SU-DHL-6 (cell line): ENCODE measurements at regions not wholly inside any gene's neighbourhood (a gene's known extent, or its start where the extent isn't known, plus 50 kb on each side); places are given as distances from the start of the nearest gene placed in this dataset.

Source experiments
- H2AFZ ChIP-seq: fragments of 200-600 bp; sonication (generic); 2 replicates; pipeline ENCODE4 v1.6.1; 2014; ENCODE audit warnings: low read depth, mild to moderate bottlenecking, moderate library complexity, mixed read lengths, antibody characterized with exemption, low read length; ENCODE audit not compliant: severe bottlenecking
- H3F3A ChIP-seq: fragments of 200-600 bp; shearing (Covaris generic); 2 replicates; pipeline ENCODE4 v1.6.0; 2016; ENCODE audit warnings: antibody characterized with exemption, mild to moderate bottlenecking; ENCODE audit not compliant: insufficient read depth
- H3K27ac ChIP-seq: fragments of 200-600 bp; sonication (generic); 2 replicates; pipeline ENCODE4 v1.5.1; 2016; ENCODE audit warnings: low read depth, mild to moderate bottlenecking, low read length, moderate library complexity, mixed read lengths
- H3K27me3 ChIP-seq: fragments of 200-600 bp; sonication (generic), shearing (Covaris generic); 2 replicates; pipeline ENCODE4 v1.6.0; 2014; ENCODE audit warnings: mild to moderate bottlenecking, low read length
- H3K36me3 ChIP-seq: fragments of 200-600 bp; sonication (generic); 2 replicates; pipeline ENCODE4 v1.6.1; 2014; ENCODE audit warnings: mild to moderate bottlenecking, low read length, mixed read lengths
- H3K4me2 ChIP-seq: fragments of 300-600, 200-600 bp; shearing (Covaris generic), sonication (generic); 2 replicates; pipeline ENCODE4 v1.6.0; 2014; ENCODE audit warnings: low read length, low read depth, mild to moderate bottlenecking; ENCODE audit not compliant: poor library complexity, severe bottlenecking
- H3K4me3 ChIP-seq: fragments of 200-600 bp; sonication (generic); 2 replicates; pipeline ENCODE4 v1.5.1; 2014; ENCODE audit warnings: antibody characterized with exemption, low read length, mild to moderate bottlenecking, mixed read lengths; ENCODE audit not compliant: insufficient read depth, poor library complexity, severe bottlenecking
- H3K79me2 ChIP-seq: fragments of 200-600 bp; sonication (generic); 2 replicates; pipeline ENCODE4 v1.6.1; 2014; ENCODE audit warnings: mild to moderate bottlenecking, low read length, moderate library complexity; ENCODE audit not compliant: insufficient read depth
- H3K9ac ChIP-seq: fragments of 200-600 bp; sonication (generic); 2 replicates; pipeline ENCODE4 v1.7.0; 2014; ENCODE audit warnings: mild to moderate bottlenecking, low read length
- H3K9me2 ChIP-seq: fragments of 200-600 bp; sonication (generic); replicated peaks from 2 replicates; pipeline ENCODE4 v1.6.1; 2014; ENCODE audit warnings: low read length; ENCODE audit not compliant: insufficient read depth
- H3K9me3 ChIP-seq: fragments of 200-600 bp; sonication (generic); 2 replicates; pipeline ENCODE4 v1.6.1; 2014; ENCODE audit warnings: low read length, mixed read lengths; ENCODE audit not compliant: insufficient read depth
- H4K20me1 ChIP-seq: fragments of 200-600 bp; sonication (generic); 2 replicates; pipeline ENCODE4 v1.6.1; 2014; ENCODE audit warnings: low read depth, mild to moderate bottlenecking, antibody characterized with exemption, low read length, moderate library complexity, mixed read lengths
- EZH2phosphoT487 ChIP-seq: fragments of 200-600 bp; sonication (generic), shearing (Covaris generic); conservative IDR thresholded peaks from 2 replicates; pipeline ENCODE4 v1.6.1; 2018; ENCODE audit warnings: mild to moderate bottlenecking, antibody characterized with exemption, low read length, moderate library complexity, mixed read lengths
- TF ChIP-seq, protein P1 (sequence below): fragments of 200-600 bp; sonication (generic); IDR thresholded peaks from one replicate; pipeline ENCODE4 v1.5.1; 2017; ENCODE audit warnings: antibody characterized with exemption, mild to moderate bottlenecking, low read length, moderate library complexity; ENCODE audit not compliant: insufficient read depth, poor library complexity, severe bottlenecking

DNA sequence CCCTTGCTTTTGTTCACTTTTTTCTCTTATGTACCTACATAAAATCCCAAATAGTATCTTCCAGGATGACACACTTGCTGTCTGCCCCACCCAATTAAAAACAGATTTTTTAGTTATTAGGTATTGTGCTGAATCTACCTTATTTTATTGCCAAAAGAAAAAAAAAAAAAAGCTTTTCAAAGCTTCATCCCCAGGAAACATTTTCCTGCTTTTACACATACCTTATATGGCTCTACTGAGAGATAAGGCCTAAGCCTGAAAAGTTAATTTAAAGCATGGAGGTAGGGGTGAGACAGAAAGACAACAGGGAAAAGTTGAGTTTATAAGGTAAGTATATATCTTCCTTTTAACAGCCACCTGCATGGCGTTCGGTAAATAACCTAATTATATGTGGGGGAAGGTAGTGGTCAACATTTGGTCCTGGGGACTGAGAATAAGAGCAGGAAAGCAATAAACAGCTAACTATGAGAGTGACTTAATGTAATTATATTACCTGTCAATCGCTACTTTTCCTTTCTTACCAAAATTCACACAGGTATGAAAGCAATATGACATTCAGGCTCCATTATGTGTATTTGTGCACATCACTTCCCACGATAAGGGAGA is 54.6 kb upstream of the BOLA1 start:
- H3K27ac ChIP-seq: peak overlapping the region; percentile 96
- no peaks in the 10 kb centered on the region for H3K36me3 ChIP-seq
- H3K9ac ChIP-seq: peak overlapping the region; percentile 86
- H3K9me2 ChIP-seq: no peaks in the 10 kb centered on the region
- H3K4me3 ChIP-seq: peak overlapping the region; percentile 83
- TF ChIP-seq, protein P1, sequence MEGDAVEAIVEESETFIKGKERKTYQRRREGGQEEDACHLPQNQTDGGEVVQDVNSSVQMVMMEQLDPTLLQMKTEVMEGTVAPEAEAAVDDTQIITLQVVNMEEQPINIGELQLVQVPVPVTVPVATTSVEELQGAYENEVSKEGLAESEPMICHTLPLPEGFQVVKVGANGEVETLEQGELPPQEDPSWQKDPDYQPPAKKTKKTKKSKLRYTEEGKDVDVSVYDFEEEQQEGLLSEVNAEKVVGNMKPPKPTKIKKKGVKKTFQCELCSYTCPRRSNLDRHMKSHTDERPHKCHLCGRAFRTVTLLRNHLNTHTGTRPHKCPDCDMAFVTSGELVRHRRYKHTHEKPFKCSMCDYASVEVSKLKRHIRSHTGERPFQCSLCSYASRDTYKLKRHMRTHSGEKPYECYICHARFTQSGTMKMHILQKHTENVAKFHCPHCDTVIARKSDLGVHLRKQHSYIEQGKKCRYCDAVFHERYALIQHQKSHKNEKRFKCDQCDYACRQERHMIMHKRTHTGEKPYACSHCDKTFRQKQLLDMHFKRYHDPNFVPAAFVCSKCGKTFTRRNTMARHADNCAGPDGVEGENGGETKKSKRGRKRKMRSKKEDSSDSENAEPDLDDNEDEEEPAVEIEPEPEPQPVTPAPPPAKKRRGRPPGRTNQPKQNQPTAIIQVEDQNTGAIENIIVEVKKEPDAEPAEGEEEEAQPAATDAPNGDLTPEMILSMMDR: no peak
- no peak for TF ChIP-seq EZH2phosphoT487
- H3K27me3 ChIP-seq: no peaks in the 10 kb centered on the region
- no peak overlapping the region for H2AFZ ChIP-seq
- H3K9me3 ChIP-seq: no peaks in the 10 kb centered on the region
- peak overlapping the region; percentile 97 for H3K4me2 ChIP-seq
- H3K79me2 ChIP-seq: peaks cover 64% of the 10 kb centered on the region
- peaks cover 56% of the 10 kb centered on the region for H3F3A ChIP-seq
- H4K20me1 ChIP-seq: no peaks in the 10 kb centered on the region

GRCh38 chr1:149845416-149845815 is 54.0 kb upstream of the BOLA1 start:
- Histone ChIP-seq H3K27me3 (no peaks in the 10 kb centered on the region), H4K20me1 (no peaks in the 10 kb centered on the region), H2AFZ (no peak overlapping the region), H3K36me3 (no peaks in the 10 kb centered on the region), H3K9me2 (no peaks in the 10 kb centered on the region), H3K4me3 (peak overlapping the region; percentile 83), H3K27ac (peak overlapping the region; percentile 96), H3F3A (peaks cover 59% of the 10 kb centered on the region), H3K4me2 (peak overlapping the region; percentile 97), H3K9me3 (no peaks in the 10 kb centered on the region), H3K9ac (peak overlapping the region; percentile 86), H3K79me2 (peaks cover 64% of the 10 kb centered on the region)
- no peak for TF ChIP-seq EZH2phosphoT487
- TF ChIP-seq, protein P1: no peak

- peaks cover 64% of the 10 kb centered on the region for H3K79me2 ChIP-seq
- TF ChIP-seq, protein P1: no peak
- TF ChIP-seq EZH2phosphoT487: no peak
- peaks cover 59% of the 10 kb centered on the region for H3F3A ChIP-seq
- H3K9ac ChIP-seq: peak overlapping the region; percentile 86
- H2AFZ ChIP-seq: no peak overlapping the region
- no peaks in the 10 kb centered on the region for H3K36me3 ChIP-seq
- peak overlapping the region; percentile 96 for H3K27ac ChIP-seq
- H3K9me3 ChIP-seq: no peaks in the 10 kb centered on the region
- H4K20me1 ChIP-seq: no peaks in the 10 kb centered on the region
- H3K4me2 ChIP-seq: peak overlapping the region; percentile 97
- H3K27me3 ChIP-seq: no peaks in the 10 kb centered on the region
- peak overlapping the region; percentile 83 for H3K4me3 ChIP-seq
- no peaks in the 10 kb centered on the region for H3K9me2 ChIP-seq
Observed at GRCh38 chr1:149846042-149846441, 53.3 kb upstream of the BOLA1 start.
